NCI-H69 (cell line): ENCODE measurements at regions not wholly inside any gene's neighbourhood (a gene's known extent, or its start where the extent isn't known, plus 50 kb on each side); places are given as distances from the start of the nearest gene placed in this dataset.

Experiments
- DNase-seq: peaks from one replicate; lab custom pipeline; 2025; lab: John Stamatoyannopoulos, UW

- peak; percentile 22 for DNase-seq
Measured at GRCh38 chr1:229184066-229184465, 86.8 kb upstream of the RAB4A start.

- no peak for DNase-seq
Measured at GRCh38 chr1:229185963-229186362, 84.9 kb upstream of the RAB4A start.

GRCh38 chr1:229186373-229187056, 84.4 kb upstream of the RAB4A start:
- no peak for DNase-seq

- DNase-seq = no peak
Measured at GRCh38 chr1:229190057-229190575, 80.8 kb upstream of the RAB4A start.

GRCh38 chr1:229191066-229191674, 79.7 kb upstream of the RAB4A start:
- DNase-seq = peak; percentile 12

- DNase-seq = no peak
Measured at GRCh38 chr1:229192031-229192430, 78.9 kb upstream of the RAB4A start.

GRCh38 chr1:229192853-229193252, 78.1 kb upstream of the RAB4A start:
- no peak for DNase-seq

GRCh38 chr1:229194096-229194495, 76.8 kb upstream of the RAB4A start:
- no peak for DNase-seq

- no peak for DNase-seq
Measured at GRCh38 chr1:229195246-229195645, 75.7 kb upstream of the RAB4A start.

GRCh38 chr1:229196404-229197264, 74.3 kb upstream of the RAB4A start:
- DNase-seq = no peak

GRCh38 chr1:229197265-229197585, 73.7 kb upstream of the RAB4A start:
- DNase-seq = no peak

GRCh38 chr1:229199261-229200243, 71.4 kb upstream of the RAB4A start:
- DNase-seq = peak; percentile 22

- DNase-seq = peak; percentile 45
Measured at GRCh38 chr1:229203030-229203751, 67.7 kb upstream of the RAB4A start.

GRCh38 chr1:229203991-229204632, 66.8 kb upstream of the RAB4A start:
- DNase-seq = no peak

- DNase-seq = peak; percentile 15
Measured at GRCh38 chr1:229204921-229205777, 65.8 kb upstream of the RAB4A start.

- no peak for DNase-seq
Measured at GRCh38 chr1:229205854-229206253, 65.1 kb upstream of the RAB4A start.

- no peak for DNase-seq
Measured at GRCh38 chr1:229207916-229208315, 63.0 kb upstream of the RAB4A start.

- no peak for DNase-seq
Measured at GRCh38 chr1:229208481-229208880, 62.4 kb upstream of the RAB4A start.

GRCh38 chr1:229209386-229209785, 61.5 kb upstream of the RAB4A start:
- no peak for DNase-seq
